Esophagus squamous epithelium (tissue), 5 donors: ENCODE measurements at regions not wholly inside any gene's neighbourhood (a gene's known extent, or its start where the extent isn't known, plus 50 kb on each side); places are given as distances from the start of the nearest gene placed in this dataset.
"Not testable (repeated sequence)": the region's sequence is repeated elsewhere in the genome, so short reads cannot be mapped to it uniquely, and the experiment has no call there.

ENCODE experiments used
- DNase-seq: peaks from one replicate; lab custom pipeline; 2025; lab: John Stamatoyannopoulos, UW
- H3K27ac ChIP-seq, 4 donors: fragments of 200-600 bp; sonication (generic); one replicate each; pipeline ENCODE4 v1.5.1; 2016 to 2019; ENCODE audit warnings: mild to moderate bottlenecking in 1 of 4
- H3K27me3 ChIP-seq, 4 donors: fragments of 200-600 bp; sonication (generic); 1 replicate in 3 of 4; 2 replicates in 1 of 4; pipeline versions ENCODE4 v1.5.1 to v1.6.0; 2017 to 2021; ENCODE audit warnings: antibody characterized with exemption in 1 of 4
- H3K36me3 ChIP-seq, 3 donors: fragments of 200-600 bp; sonication (generic); one replicate each; pipeline ENCODE4 v1.5.1; 2016 to 2019
- H3K4me1 ChIP-seq, 3 donors: fragments of 200-600 bp; sonication (generic); one replicate each; pipeline ENCODE4 v1.5.1; 2017 to 2019
- H3K4me3 ChIP-seq, 4 donors: fragments of 200-600 bp; sonication (generic); 1 replicate in 3 of 4; 2 replicates in 1 of 4; pipeline ENCODE4 v1.5.1; 2016 to 2019; ENCODE audit warnings: mild to moderate bottlenecking in 2 of 4, moderate library complexity in 1 of 4
- H3K9me3 ChIP-seq, 3 donors: fragments of 200-600 bp; sonication (generic); one replicate each; pipeline ENCODE4 v1.5.1; 2016 to 2019
- CTCF ChIP-seq, 6 experiments: fragments of 450-650 bp in 4 of 6; fragments of 200-600 bp in 2 of 6; sonication (generic) in 2 of 6; IDR thresholded peaks; one replicate each; pipeline ENCODE4 v1.5.1; 2016 to 2019; ENCODE audit warnings: antibody characterized with exemption in 6 of 6, mild to moderate bottlenecking in 4 of 6, moderate library complexity in 4 of 6
- POLR2A ChIP-seq, 4 donors: fragments of 450-650 bp; IDR thresholded peaks; one replicate each; pipeline ENCODE4 v1.6.1; 2017; ENCODE audit warnings: antibody characterized with exemption in 4 of 4, mild to moderate bottlenecking in 4 of 4, moderate library complexity in 3 of 4
- WGBS, 2 donors: methylation state at CpG; one replicate each; pipeline ENCODE4 v1.1.5; 2018; 5-methylcytosine and 5-hydroxymethylcytosine counted together
- intact Hi-C: fragments of 100-400 bp; cut with DNase I; formaldehyde crosslinking; loops from one replicate; pipeline ENCODE4 v1.15.0; 2022
- donor health status: DM: yes; HTN: yes; CAD: no.

GRCh38 chr7:93717217-93717900 is 142.8 kb upstream of the CALCR start:
- Histone ChIP-seq H3K27ac (no peak overlapping the region), H3K9me3 (no peaks in the 10 kb centered on the region), H3K4me3 (no peak overlapping the region), H3K36me3 (no peaks in the 10 kb centered on the region), H3K4me1 (no peaks in the 10 kb centered on the region), H3K27me3 (no peaks in the 10 kb centered on the region)
- WGBS, 2 donors, result 50 to 60% methylated on average over 1 of the region's 1 CpG
- TF ChIP-seq POLR2A (IDR thresholded peaks at IDR 0.05) (no peak), CTCF (IDR thresholded peaks at IDR 0.05) (no peak)
- DNase-seq, result no peak
- intact Hi-C loops, result no loop called here

- Histone ChIP-seq H3K27ac (no peak overlapping the region), H3K36me3 (no peaks in the 10 kb centered on the region), H3K9me3 (no peaks in the 10 kb centered on the region), H3K27me3 (no peaks in the 10 kb centered on the region), H3K4me1 (no peaks in the 10 kb centered on the region), H3K4me3 (no peak overlapping the region)
- WGBS, 2 donors, result 33 to 40% methylated on average over 6 of the region's 6 CpGs
- peak in 3 of 6 experiments; percentile 5 to 36 (median 20) for TF ChIP-seq CTCF (IDR thresholded peaks at IDR 0.05)
- TF ChIP-seq POLR2A (IDR thresholded peaks at IDR 0.05), result no peak
- intact Hi-C loops, result no loop called here
- no peak for DNase-seq
Measured at GRCh38 chr7:93715234-93715633, 140.7 kb upstream of the CALCR start.

GRCh38 chr7:93711926-93712325 is 137.4 kb upstream of the CALCR start:
- intact Hi-C loops, result no loop called here
- no peaks in the 10 kb centered on the region for H3K36me3 ChIP-seq
- H3K4me3 ChIP-seq, result no peak overlapping the region
- H3K27me3 ChIP-seq, result no peaks in the 10 kb centered on the region
- no peaks in the 10 kb centered on the region for H3K9me3 ChIP-seq
- H3K27ac ChIP-seq, result no peak overlapping the region
- TF ChIP-seq POLR2A (IDR thresholded peaks at IDR 0.05) (no peak), CTCF (IDR thresholded peaks at IDR 0.05) (no peak)
- 41 to 50% methylated on average over 5 of the region's 5 CpGs for WGBS, 2 donors
- no peaks in the 10 kb centered on the region for H3K4me1 ChIP-seq
- DNase-seq, result no peak

GRCh38 chr7:93708255-93708654 is 133.7 kb upstream of the CALCR start:
- H3K27ac ChIP-seq, H3K4me3 ChIP-seq, H3K9me3 ChIP-seq, H3K4me1 ChIP-seq, DNase-seq, intact Hi-C loops, H3K36me3 ChIP-seq, H3K27me3 ChIP-seq: not testable (repeated sequence)
- 72 to 73% methylated on average over 5 of the region's 5 CpGs for WGBS, 2 donors

GRCh38 chr7:93707249-93707648 is 132.7 kb upstream of the CALCR start:
- DNase-seq, result no peak
- no peak for TF ChIP-seq CTCF (IDR thresholded peaks at IDR 0.05)
- TF ChIP-seq POLR2A (IDR thresholded peaks at IDR 0.05), result no peak
- H3K27me3 ChIP-seq, result no peaks in the 10 kb centered on the region
- H3K4me1 ChIP-seq, result no peaks in the 10 kb centered on the region
- H3K4me3 ChIP-seq, result no peak overlapping the region
- H3K36me3 ChIP-seq, result no peaks in the 10 kb centered on the region
- intact Hi-C loops, result no loop called here
- no peaks in the 10 kb centered on the region for H3K9me3 ChIP-seq
- H3K27ac ChIP-seq, result no peak overlapping the region

GRCh38 chr7:93706162-93706561 is 131.6 kb upstream of the CALCR start:
- H3K27me3 ChIP-seq, intact Hi-C loops, DNase-seq, H3K4me3 ChIP-seq, H3K4me1 ChIP-seq, H3K36me3 ChIP-seq, H3K27ac ChIP-seq, H3K9me3 ChIP-seq: not testable (repeated sequence)
- WGBS, 2 donors, result 71 to 80% methylated on average over 4 of the region's 4 CpGs
